A673 (cell line): ENCODE measurements at regions not wholly inside any gene's neighbourhood (a gene's known extent, or its start where the extent isn't known, plus 50 kb on each side); places are given as distances from the start of the nearest gene placed in this dataset.

Source experiments
- BruUV-seq: library from RNA; stranded (reverse); fragments of 400-500 nt; replicated peaks from 2 replicates; lab custom pipeline; 2021; lab: Mats Ljungman, UMichigan
- CTCF ChIA-PET: fragments of 300-600 bp; sonication (Branson Sonifier 250); formaldehyde crosslinking; loops from one replicate; lab custom pipeline; 2022; ENCODE audit warnings: antibody characterized with exemption; lab: Charles Lee
- POLR2A ChIA-PET: fragments of 300-600 bp; sonication (Branson Sonifier 250); formaldehyde crosslinking; loops from one replicate; lab custom pipeline; 2022; ENCODE audit warnings: antibody characterized with exemption; ENCODE audit not compliant: low non-redundant PET; lab: Charles Lee
- DNase-seq: peaks from one replicate; pipeline ENCODE4 v3.0.0-alpha.2; 2015; ENCODE audit warnings: low spot score
- H3K27ac ChIP-seq: fragments of 200-600 bp; sonication (generic); 2 replicates; pipeline ENCODE4 v1.5.1; 2016; ENCODE audit warnings: mixed run types, low read depth, mild to moderate bottlenecking, mixed read lengths, antibody characterized with exemption, low read length; ENCODE audit not compliant: poor library complexity, severe bottlenecking
- H3K27me3 ChIP-seq: fragments of 200-600 bp; sonication (generic); replicated peaks from 2 replicates; pipeline ENCODE4 v1.6.1; 2017; ENCODE audit warnings: mixed run types, low read depth, mild to moderate bottlenecking, mixed read lengths, antibody characterized with exemption, low read length; ENCODE audit not compliant: insufficient read depth, poor library complexity
- H3K36me3 ChIP-seq: fragments of 200-600 bp; sonication (generic); 2 replicates; pipeline ENCODE4 v1.6.1; 2016; ENCODE audit warnings: mixed run types, mild to moderate bottlenecking, mixed read lengths, antibody characterized with exemption, low read length; ENCODE audit not compliant: insufficient read depth, poor library complexity, severe bottlenecking
- H3K4me1 ChIP-seq: fragments of 200-600 bp; sonication (generic); 2 replicates; pipeline ENCODE4 v1.6.1; 2017; ENCODE audit warnings: mixed run types, mild to moderate bottlenecking, mixed read lengths, antibody characterized with exemption, low read length; ENCODE audit not compliant: insufficient read depth, poor library complexity, severe bottlenecking
- H3K4me3 ChIP-seq: fragments of 200-600 bp; sonication (generic); 2 replicates; pipeline ENCODE4 v1.5.1; 2016; ENCODE audit warnings: low read depth, mixed run types, mild to moderate bottlenecking, mixed read lengths, low read length; ENCODE audit not compliant: poor library complexity, severe bottlenecking
- H3K9me3 ChIP-seq: fragments of 200-600 bp; sonication (generic); 2 replicates; pipeline ENCODE4 v1.6.1; 2016; ENCODE audit warnings: mixed run types, low read depth, mild to moderate bottlenecking, mixed read lengths, antibody characterized with exemption, low read length; ENCODE audit not compliant: poor library complexity, severe bottlenecking
- CTCF ChIP-seq: fragments of 300-800, 200-600 bp; sonication (generic); conservative IDR thresholded peaks from 2 replicates; pipeline ENCODE4 v1.5.1; 2017; ENCODE audit warnings: low read depth, mild to moderate bottlenecking, antibody characterized with exemption, low read length, moderate library complexity, mixed read lengths
- EZH2 ChIP-seq: fragments of 200-600 bp; sonication (generic); IDR thresholded peaks from 2 replicates; pipeline ENCODE4 v1.6.1; 2017; ENCODE audit warnings: borderline replicate concordance, low read depth, mild to moderate bottlenecking, mixed read lengths, antibody characterized with exemption, low read length; ENCODE audit not compliant: poor library complexity, severe bottlenecking
- intact Hi-C: fragments of 100-400 bp; cut with micrococcal nuclease; formaldehyde crosslinking; loops from one replicate; pipeline ENCODE4 v1.10.0; 2022; ENCODE audit not compliant: unreplicated experiment

DNA sequence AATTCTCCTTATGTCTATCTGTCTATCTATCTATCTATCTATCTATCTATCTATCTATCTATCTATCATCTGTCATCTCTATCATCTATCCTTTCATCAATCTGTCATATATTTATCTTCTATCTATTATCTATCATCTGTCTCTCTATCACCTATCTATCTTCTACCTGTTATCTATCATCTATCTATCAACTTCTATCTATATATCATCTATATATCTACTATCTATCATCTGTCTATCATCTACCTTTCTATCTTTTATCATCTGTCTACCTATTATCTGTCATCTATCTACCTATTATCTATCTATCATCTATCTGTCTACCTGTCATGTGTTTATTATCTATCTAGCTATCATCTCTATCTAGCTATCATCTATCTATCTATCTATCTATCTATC, 124.7 kb upstream of the C1orf174 start:
- no TSS peak for BruUV-seq
- H3K27ac ChIP-seq = no peak overlapping the region
- H3K36me3 ChIP-seq = no peaks in the 10 kb centered on the region
- ChIA-PET POLR2A (no interaction called here), CTCF (no interaction called here)
- H3K4me3 ChIP-seq = no peak overlapping the region
- no peaks in the 10 kb centered on the region for H3K9me3 ChIP-seq
- intact Hi-C loops = no loop called here
- H3K27me3 ChIP-seq = peaks cover 66% of the 10 kb centered on the region
- no peak for DNase-seq
- TF ChIP-seq EZH2 (no peak), CTCF (no peak)
- no peaks in the 10 kb centered on the region for H3K4me1 ChIP-seq

GRCh38 chr1:4025752-4026151, 125.7 kb upstream of the C1orf174 start:
- no peak for DNase-seq
- ChIA-PET CTCF (no interaction called here), POLR2A (no interaction called here)
- Histone ChIP-seq H3K27me3 (peaks cover 69% of the 10 kb centered on the region), H3K4me3 (no peak overlapping the region), H3K4me1 (no peaks in the 10 kb centered on the region), H3K36me3 (no peaks in the 10 kb centered on the region), H3K9me3 (no peaks in the 10 kb centered on the region), H3K27ac (no peak overlapping the region)
- no TSS peak for BruUV-seq
- intact Hi-C loops = no loop called here
- TF ChIP-seq EZH2 (no peak), CTCF (no peak)

DNA sequence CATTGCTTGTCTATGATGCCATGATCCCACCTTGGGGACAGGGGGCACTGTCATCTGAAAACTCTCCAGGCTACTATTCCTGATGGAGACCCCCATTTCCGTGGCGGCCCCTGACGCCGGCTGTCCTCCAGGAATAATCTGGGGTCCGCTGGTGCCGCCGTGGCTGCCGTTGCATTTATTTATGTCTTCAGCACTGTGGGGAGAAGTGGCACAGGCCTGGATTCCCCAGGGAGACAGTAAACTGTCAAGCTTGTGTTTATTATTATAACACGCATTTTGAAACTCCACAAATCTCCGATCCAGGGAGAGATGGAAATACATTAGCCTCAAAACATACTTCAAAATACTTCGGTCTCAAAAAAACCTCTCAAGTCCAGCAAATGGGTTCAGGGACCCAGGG, 126.9 kb upstream of the C1orf174 start:
- Histone ChIP-seq H3K36me3 (no peaks in the 10 kb centered on the region), H3K4me1 (no peaks in the 10 kb centered on the region), H3K27me3 (peaks cover 66% of the 10 kb centered on the region), H3K9me3 (no peaks in the 10 kb centered on the region), H3K4me3 (no peak overlapping the region), H3K27ac (no peak overlapping the region)
- intact Hi-C loops = no loop called here
- ChIA-PET CTCF (no interaction called here), POLR2A (no interaction called here)
- BruUV-seq = no TSS peak
- TF ChIP-seq EZH2 (no peak), CTCF (no peak)
- DNase-seq = no peak
